AG04450 (cell line): ENCODE measurements at regions not wholly inside any gene's neighbourhood (a gene's known extent, or its start where the extent isn't known, plus 50 kb on each side); places are given as distances from the start of the nearest gene placed in this dataset.

Experiments
- CTCF ChIA-PET: fragments of 300-600, 350-600 bp; formaldehyde crosslinking; extraction: SDS; loops from one replicate; lab custom pipeline; 2022; ENCODE audit warnings: antibody characterized with exemption, inconsistent platforms; lab: Charles Lee
- POLR2A ChIA-PET: fragments of 350-600 bp; formaldehyde crosslinking; extraction: SDS; loops from one replicate; lab custom pipeline; 2021; ENCODE audit warnings: antibody characterized with exemption, inconsistent platforms; lab: Yijun Ruan, JAX
- DNase-seq: peaks from one replicate; pipeline ENCODE4 v3.0.0-alpha.2; 2011; ENCODE audit warnings: low read depth, low spot score
- H3K27ac ChIP-seq: one replicate; pipeline ENCODE4 v1.5.1; 2012; ENCODE audit warnings: low read depth, low read length, control low read depth
- H3K27me3 ChIP-seq: one replicate; pipeline ENCODE4 v1.6.0; 2012; ENCODE audit warnings: low read length; ENCODE audit not compliant: control insufficient read depth, insufficient read depth
- H3K4me3 ChIP-seq: 2 replicates; pipeline ENCODE4 v1.5.1; 2011; ENCODE audit warnings: mild to moderate bottlenecking, low read depth, low read length, control low read depth
- H3K9me3 ChIP-seq: 2 replicates; pipeline ENCODE4 v1.5.1; 2012; ENCODE audit warnings: low read length; ENCODE audit not compliant: control insufficient read depth, insufficient read depth
- CTCF ChIP-seq: IDR thresholded peaks from 2 replicates; pipeline ENCODE4 v1.5.1; 2011; ENCODE audit warnings: low read depth, low read length, control low read depth, inconsistent platforms

GRCh38 chr6:80449726-80450125 lies 343.3 kb downstream of the BCKDHB start:
- POLR2A ChIA-PET = interaction anchor here (0.8 kb wide), 1 partner anchor 11 kb away, joined by 3 read pairs; no protein-coding TSS in a partner anchor

GRCh38 chr6:80446454-80447045 lies 340.1 kb downstream of the BCKDHB start:
- TF ChIP-seq CTCF = no peak
- CTCF ChIA-PET = no interaction called here
- H3K4me3 ChIP-seq = no peak overlapping the region

More at GRCh38 chr6:80449726-80450125, 343.3 kb downstream of the BCKDHB start:
- DNase-seq = no peak
- no peak overlapping the region for H3K4me3 ChIP-seq
- peaks cover 4% of the 10 kb centered on the region; the same call in 1 of the 2 replicates for H3K9me3 ChIP-seq
- no peaks in the 10 kb centered on the region for H3K27me3 ChIP-seq
- TF ChIP-seq CTCF = no peak
- H3K27ac ChIP-seq = no peak overlapping the region
- CTCF ChIA-PET = no interaction called here

GRCh38 chr6:80445751-80446150 lies 339.3 kb downstream of the BCKDHB start:
- ChIA-PET POLR2A (no interaction called here), CTCF (no interaction called here)
- TF ChIP-seq CTCF = no peak
- Histone ChIP-seq H3K4me3 (no peak overlapping the region), H3K27me3 (no peaks in the 10 kb centered on the region), H3K9me3 (peaks cover 4% of the 10 kb centered on the region; the same call in 1 of the 2 replicates), H3K27ac (no peak overlapping the region)
- no peak for DNase-seq

More at GRCh38 chr6:80446454-80447045, 340.1 kb downstream of the BCKDHB start:
- no peak overlapping the region for H3K27ac ChIP-seq
- H3K9me3 ChIP-seq = peaks cover 4% of the 10 kb centered on the region; the same call in 1 of the 2 replicates
- no peaks in the 10 kb centered on the region for H3K27me3 ChIP-seq
- POLR2A ChIA-PET = no interaction called here
- no peak for DNase-seq

- no peak for DNase-seq
- Histone ChIP-seq H3K9me3 (peaks cover 4% of the 10 kb centered on the region; the same call in 1 of the 2 replicates), H3K4me3 (no peak overlapping the region), H3K27ac (no peak overlapping the region), H3K27me3 (no peaks in the 10 kb centered on the region)
- ChIA-PET CTCF (interaction anchor here (1.4 kb wide), 1 partner anchor 17 kb away, joined by 4 read pairs; no protein-coding TSS in a partner anchor), POLR2A (no interaction called here)
- no peak for TF ChIP-seq CTCF
Observed at GRCh38 chr6:80442366-80442765, 335.9 kb downstream of the BCKDHB start.

GRCh38 chr6:80441131-80441530 lies 334.7 kb downstream of the BCKDHB start:
- Histone ChIP-seq H3K27ac (no peak overlapping the region), H3K9me3 (peaks cover 2% of the 10 kb centered on the region), H3K27me3 (no peaks in the 10 kb centered on the region), H3K4me3 (no peak overlapping the region)
- no peak for TF ChIP-seq CTCF
- ChIA-PET CTCF (no interaction called here), POLR2A (no interaction called here)
- no peak for DNase-seq
